ENCODE measurements at regions not wholly inside any gene's neighbourhood (a gene's known extent, or its start where the extent isn't known, plus 50 kb on each side); places are given as distances from the start of the nearest gene placed in this dataset.
A peak's percentile ranks its signal among the peaks of the same experiment; 100 is the strongest.

DNA sequence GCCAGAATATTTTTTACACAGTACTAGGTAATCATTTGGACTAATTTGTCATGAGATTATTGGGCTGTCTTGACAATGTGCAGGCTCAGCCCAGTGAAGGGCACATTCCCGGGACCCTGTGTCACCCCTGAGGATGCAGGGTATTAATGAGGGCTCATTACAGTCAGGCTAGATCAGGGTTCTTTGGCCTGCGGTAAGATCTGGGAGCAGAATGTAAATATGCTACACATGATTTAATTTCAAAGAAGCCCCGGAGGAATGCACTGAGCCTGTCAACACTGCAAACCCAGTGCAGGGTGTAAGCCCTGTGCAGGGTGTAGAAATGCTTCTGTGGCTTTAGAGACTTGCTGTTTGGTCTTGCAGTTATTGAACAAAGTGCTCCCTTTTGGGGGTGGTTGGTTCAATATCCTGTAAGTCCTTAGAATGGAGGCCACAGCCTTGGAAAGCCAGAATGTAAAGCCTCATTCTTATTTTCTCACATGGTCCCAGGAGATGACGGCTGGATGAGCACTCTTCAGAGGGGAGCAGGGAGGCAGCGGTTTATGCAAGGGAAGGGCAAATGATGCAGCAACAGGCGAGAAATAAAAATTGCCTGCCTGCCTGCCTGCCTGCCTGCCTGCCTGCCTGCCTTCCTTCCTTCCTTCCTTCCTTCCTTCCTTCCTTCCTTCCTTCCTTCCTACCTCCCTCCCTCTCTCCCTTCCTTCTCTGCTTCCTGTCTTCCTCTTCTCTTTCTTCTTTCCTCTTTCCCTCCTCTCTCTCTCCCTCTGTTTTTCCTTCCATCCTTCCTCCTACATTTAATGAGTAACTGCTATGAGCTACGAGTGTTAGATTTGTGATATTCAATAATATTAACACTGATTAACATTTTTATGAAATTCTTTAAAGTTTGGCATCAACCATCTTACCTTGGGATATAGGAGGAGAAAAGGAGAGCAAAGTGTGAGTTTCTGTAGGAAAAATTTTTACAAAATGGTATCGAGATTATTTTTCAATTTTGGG, 148.8 kb downstream of the VAPA start:
- H3K4me3 ChIP-seq: no peak overlapping the region
- no peaks in the 10 kb centered on the region for H3K27me3 ChIP-seq
- intact Hi-C loops (cut with DNase I; ENCODE audit: low total_unique reads): no loop called here
- H3K4me1 ChIP-seq: peaks cover 4 to 39% (median 5%) of the 10 kb centered on the region in 4 donors
- no peaks in the 10 kb centered on the region for H3K36me3 ChIP-seq
- in situ Hi-C loops (cut with MboI; ENCODE audit: low pct_ligation_motif_present in 1 of 4, low pct_unique_long_range_greater_than_20kb in 1 of 4, low sequenced_read_pairs in 3 of 4): no loop called here
- H3K9me3 ChIP-seq: no peaks in the 10 kb centered on the region
- 69 to 79% methylated on average over 5 to 8 of the region's 8 CpGs for WGBS, 2 donors (ENCODE audit: low coverage in 1 of 2)
- TF ChIP-seq EP300 (IDR thresholded peaks at IDR 0.05; ENCODE audit: low read depth) (peak; percentile 5), POLR2AphosphoS5 (IDR thresholded peaks at IDR 0.05) (peak in 1 of 3 donors; percentile 61)
- TF ChIP-seq, protein P1, sequence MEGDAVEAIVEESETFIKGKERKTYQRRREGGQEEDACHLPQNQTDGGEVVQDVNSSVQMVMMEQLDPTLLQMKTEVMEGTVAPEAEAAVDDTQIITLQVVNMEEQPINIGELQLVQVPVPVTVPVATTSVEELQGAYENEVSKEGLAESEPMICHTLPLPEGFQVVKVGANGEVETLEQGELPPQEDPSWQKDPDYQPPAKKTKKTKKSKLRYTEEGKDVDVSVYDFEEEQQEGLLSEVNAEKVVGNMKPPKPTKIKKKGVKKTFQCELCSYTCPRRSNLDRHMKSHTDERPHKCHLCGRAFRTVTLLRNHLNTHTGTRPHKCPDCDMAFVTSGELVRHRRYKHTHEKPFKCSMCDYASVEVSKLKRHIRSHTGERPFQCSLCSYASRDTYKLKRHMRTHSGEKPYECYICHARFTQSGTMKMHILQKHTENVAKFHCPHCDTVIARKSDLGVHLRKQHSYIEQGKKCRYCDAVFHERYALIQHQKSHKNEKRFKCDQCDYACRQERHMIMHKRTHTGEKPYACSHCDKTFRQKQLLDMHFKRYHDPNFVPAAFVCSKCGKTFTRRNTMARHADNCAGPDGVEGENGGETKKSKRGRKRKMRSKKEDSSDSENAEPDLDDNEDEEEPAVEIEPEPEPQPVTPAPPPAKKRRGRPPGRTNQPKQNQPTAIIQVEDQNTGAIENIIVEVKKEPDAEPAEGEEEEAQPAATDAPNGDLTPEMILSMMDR (IDR thresholded peaks at IDR 0.05): no peak
- DNase-seq: no peak
- H3K27ac ChIP-seq: peak overlapping the region in 2 of 4 donors; percentile 2 to 36

DNA sequence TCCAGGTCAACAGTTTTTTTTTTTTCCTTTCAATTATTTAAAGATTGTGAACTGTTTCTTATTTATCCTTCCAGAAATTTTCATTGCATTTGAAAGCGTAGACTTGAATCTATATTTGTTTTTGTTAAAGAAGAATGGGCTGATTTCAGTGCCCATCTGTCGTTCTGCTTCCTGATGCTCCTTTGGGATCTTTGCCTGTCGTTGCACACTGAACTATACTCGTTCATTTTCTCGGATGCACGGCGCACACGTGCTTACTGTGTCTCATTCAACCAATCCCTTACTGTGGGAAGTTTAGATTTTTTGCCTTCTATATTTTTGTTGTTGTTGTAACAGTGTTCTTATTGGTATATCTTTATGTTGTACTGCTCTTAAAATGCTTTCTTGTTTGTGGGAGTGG, 149.7 kb downstream of the VAPA start:
- no peak for DNase-seq
- H3K9me3 ChIP-seq: no peaks in the 10 kb centered on the region
- no peak overlapping the region for H3K27ac ChIP-seq
- H3K36me3 ChIP-seq: no peaks in the 10 kb centered on the region
- peaks cover 0 to 30% (median 4%) of the 10 kb centered on the region in 4 donors for H3K4me1 ChIP-seq
- in situ Hi-C loops (cut with MboI; ENCODE audit: low pct_ligation_motif_present in 1 of 4, low pct_unique_long_range_greater_than_20kb in 1 of 4, low sequenced_read_pairs in 3 of 4): no loop called here
- 87 to 97% methylated on average over 8 of the region's 8 CpGs for WGBS, 2 donors (ENCODE audit: low coverage in 1 of 2)
- TF ChIP-seq, protein P1 (IDR thresholded peaks at IDR 0.05): no peak
- no peak for TF ChIP-seq POLR2AphosphoS5 (IDR thresholded peaks at IDR 0.05)
- TF ChIP-seq POLR2A (IDR thresholded peaks at IDR 0.05): no peak
- TF ChIP-seq EP300 (IDR thresholded peaks at IDR 0.05; ENCODE audit: low read depth): no peak
- intact Hi-C loops (cut with DNase I; ENCODE audit: low total_unique reads): no loop called here
- no peak overlapping the region for H3K4me3 ChIP-seq
- no peaks in the 10 kb centered on the region for H3K27me3 ChIP-seq

DNA sequence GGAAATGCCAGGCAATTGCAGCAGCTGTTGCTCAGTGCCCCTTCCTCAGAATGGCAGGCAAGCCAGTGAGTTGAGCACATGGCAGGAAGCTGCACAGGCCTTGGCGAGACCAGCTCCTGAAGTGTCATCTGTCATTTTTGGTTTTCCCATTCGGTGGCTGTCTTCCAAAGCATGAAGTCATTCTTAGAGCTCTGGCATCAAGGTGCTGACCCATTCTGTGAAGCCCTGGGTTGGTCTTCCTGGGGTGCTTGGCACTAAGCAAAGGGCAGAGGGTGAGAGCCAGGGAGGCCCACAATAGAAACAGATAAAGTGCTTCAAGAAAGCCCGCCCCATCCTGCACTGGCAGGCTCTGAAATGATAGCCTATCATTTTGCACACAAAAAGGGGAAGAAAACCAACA, 150.5 kb downstream of the VAPA start:
- Histone ChIP-seq H3K4me3 (no peak overlapping the region), H3K27me3 (no peaks in the 10 kb centered on the region), H3K9me3 (no peaks in the 10 kb centered on the region), H3K4me1 (peaks cover 0 to 22% (median 4%) of the 10 kb centered on the region in 4 donors), H3K36me3 (no peaks in the 10 kb centered on the region), H3K27ac (no peak overlapping the region)
- intact Hi-C loops (cut with DNase I; ENCODE audit: low total_unique reads): no loop called here
- in situ Hi-C loops (cut with MboI; ENCODE audit: low pct_ligation_motif_present in 1 of 4, low pct_unique_long_range_greater_than_20kb in 1 of 4, low sequenced_read_pairs in 3 of 4): no loop called here
- 90% methylated on average over 3 of the region's 3 CpGs; no CpG with 5 or more reads in 1 of the 2 donors for WGBS, 2 donors (ENCODE audit: low coverage in 1 of 2)
- no peak for DNase-seq
- TF ChIP-seq POLR2A (IDR thresholded peaks at IDR 0.05) (no peak), EP300 (IDR thresholded peaks at IDR 0.05; ENCODE audit: low read depth) (no peak), POLR2AphosphoS5 (IDR thresholded peaks at IDR 0.05) (no peak)
- TF ChIP-seq, protein P1 (IDR thresholded peaks at IDR 0.05): no peak

DNA sequence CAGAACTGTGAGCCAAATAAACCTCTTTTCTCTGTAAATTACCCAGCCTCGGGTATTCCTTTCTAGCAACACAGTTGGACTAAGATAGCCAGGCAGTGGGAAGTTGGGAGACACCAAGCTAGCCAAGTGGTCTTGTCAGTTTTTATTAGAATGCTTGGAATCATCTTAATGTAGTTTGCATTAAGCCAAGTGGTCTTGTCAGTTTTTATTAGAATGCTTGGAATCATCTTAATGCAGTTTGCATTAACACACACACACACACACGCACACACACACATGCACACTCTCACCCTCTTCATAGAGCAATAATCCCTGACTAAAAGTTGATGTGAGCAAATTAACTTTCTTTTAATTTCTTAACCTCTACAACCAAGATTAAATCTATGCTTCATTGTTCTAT, 151.5 kb downstream of the VAPA start:
- intact Hi-C loops (cut with DNase I; ENCODE audit: low total_unique reads): no loop called here
- H3K4me3 ChIP-seq: no peak overlapping the region
- in situ Hi-C loops (cut with MboI; ENCODE audit: low pct_ligation_motif_present in 1 of 4, low pct_unique_long_range_greater_than_20kb in 1 of 4, low sequenced_read_pairs in 3 of 4): no loop called here
- no peak for DNase-seq
- no peaks in the 10 kb centered on the region for H3K36me3 ChIP-seq
- TF ChIP-seq POLR2AphosphoS5 (IDR thresholded peaks at IDR 0.05): no peak
- TF ChIP-seq, protein P1 (IDR thresholded peaks at IDR 0.05): no peak
- TF ChIP-seq EP300 (IDR thresholded peaks at IDR 0.05; ENCODE audit: low read depth): no peak
- no peak for TF ChIP-seq POLR2A (IDR thresholded peaks at IDR 0.05)
- H3K27ac ChIP-seq: no peak overlapping the region
- 60 to 84% methylated on average over 1 to 2 of the region's 2 CpGs for WGBS, 2 donors (ENCODE audit: low coverage in 1 of 2)
- H3K4me1 ChIP-seq: peaks cover 0 to 13% (median 0%) of the 10 kb centered on the region in 4 donors
- H3K9me3 ChIP-seq: no peaks in the 10 kb centered on the region
- H3K27me3 ChIP-seq: no peaks in the 10 kb centered on the region
